D721Med (cell line): ENCODE measurements at regions not wholly inside any gene's neighbourhood (a gene's known extent, or its start where the extent isn't known, plus 50 kb on each side); places are given as distances from the start of the nearest gene placed in this dataset.
A peak's percentile ranks its signal among the peaks of the same experiment; 100 is the strongest.
"Not testable (repeated sequence)": the region's sequence is repeated elsewhere in the genome, so short reads cannot be mapped to it uniquely, and the experiment has no call there.

Source experiments
- DNase-seq: peaks from one replicate; pipeline ENCODE4 v3.0.0; 2011; ENCODE audit warnings: low spot score; ENCODE audit not compliant: insufficient read length
- FAIRE-seq: peaks from 2 replicates; lab custom pipeline; 2011; peaks lifted over from hg19 to GRCh38; lab: Jason Lieb, UNC
- CTCF ChIP-seq: IDR thresholded peaks from 2 replicates; pipeline ENCODE4 v1.5.1; 2012; ENCODE audit warnings: mild to moderate bottlenecking, control low read depth; ENCODE audit not compliant: insufficient read depth; ENCODE audit errors: missing control alignments

- FAIRE-seq (no peak), DNase-seq (no peak)
- no peak for TF ChIP-seq CTCF
These were observed 268.9 kb upstream of the TYRP1 start for GRCh38 chr9:12424243-12424642.

GRCh38 chr9:12425878-12426864, 267.0 kb upstream of the TYRP1 start:
- peak; percentile 74 for TF ChIP-seq CTCF
- FAIRE-seq (no peak), DNase-seq (no peak)

- no peak for DNase-seq
- no peak for FAIRE-seq
- TF ChIP-seq CTCF, result no peak
These were observed 253.9 kb upstream of the TYRP1 start for GRCh38 chr9:12439267-12439666.

- DNase-seq, FAIRE-seq: not testable (repeated sequence)
These were observed 252.1 kb upstream of the TYRP1 start for GRCh38 chr9:12441080-12441479.

- no peak for DNase-seq
- TF ChIP-seq CTCF, result no peak
- FAIRE-seq, result no peak
These were observed 251.7 kb upstream of the TYRP1 start for GRCh38 chr9:12441506-12441905.

GRCh38 chr9:12448246-12448645, 244.9 kb upstream of the TYRP1 start:
- TF ChIP-seq CTCF, result no peak
- DNase-seq (no peak), FAIRE-seq (no peak)

- FAIRE-seq (no peak), DNase-seq (no peak)
- TF ChIP-seq CTCF, result no peak
These were observed 235.9 kb upstream of the TYRP1 start for GRCh38 chr9:12457237-12457636.
